ENCODE measurements at regions not wholly inside any gene's neighbourhood (a gene's known extent, or its start where the extent isn't known, plus 50 kb on each side); places are given as distances from the start of the nearest gene placed in this dataset.
"Not testable (repeated sequence)": the region's sequence is repeated elsewhere in the genome, so short reads cannot be mapped to it uniquely, and the experiment has no call there.

DNA sequence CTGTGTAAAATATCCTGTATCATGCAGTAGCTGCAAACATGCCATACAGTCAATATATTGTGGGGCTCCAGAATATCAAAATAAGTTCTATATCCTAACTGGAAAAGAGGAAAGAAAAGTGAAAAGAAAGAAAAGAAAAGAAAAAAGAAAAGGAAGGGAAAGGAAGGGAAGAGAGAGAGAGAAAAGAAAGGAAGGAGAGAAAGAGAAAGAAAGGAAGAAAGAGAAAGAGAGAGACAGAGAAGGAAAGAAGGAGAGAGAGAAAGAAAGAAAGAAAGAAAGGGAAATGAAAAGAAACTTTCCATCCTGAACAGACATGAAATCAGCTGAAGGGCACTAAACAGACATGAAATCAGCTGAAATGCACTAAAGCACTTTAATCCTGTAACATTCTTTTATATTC is 288.4 kb upstream of the NCKAP5 start:
- Histone ChIP-seq H3K9me3 (ENCODE audit: control insufficient read depth in 1 of 2, low read length in 2 of 2) (no peaks in the 10 kb centered on the region), H3K4me3 (ENCODE audit: low read depth in 1 of 2, low read length in 2 of 2) (no peak overlapping the region), H3K9ac (ENCODE audit: low read depth in 1 of 2, low read length in 2 of 2) (no peak overlapping the region), H3K27me3 (ENCODE audit: control insufficient read depth in 1 of 2, insufficient read depth in 2 of 2, low read length in 2 of 2) (no peaks in the 10 kb centered on the region), H3K36me3 (ENCODE audit: control insufficient read depth in 1 of 2, insufficient read depth in 2 of 2, low read length in 2 of 2) (no peaks in the 10 kb centered on the region), H3K27ac (ENCODE audit: low read depth, low read length) (no peak overlapping the region), H3K4me1 (ENCODE audit: control insufficient read depth in 1 of 2, insufficient read depth in 2 of 2, low read length in 2 of 2) (no peaks in the 10 kb centered on the region)

DNA sequence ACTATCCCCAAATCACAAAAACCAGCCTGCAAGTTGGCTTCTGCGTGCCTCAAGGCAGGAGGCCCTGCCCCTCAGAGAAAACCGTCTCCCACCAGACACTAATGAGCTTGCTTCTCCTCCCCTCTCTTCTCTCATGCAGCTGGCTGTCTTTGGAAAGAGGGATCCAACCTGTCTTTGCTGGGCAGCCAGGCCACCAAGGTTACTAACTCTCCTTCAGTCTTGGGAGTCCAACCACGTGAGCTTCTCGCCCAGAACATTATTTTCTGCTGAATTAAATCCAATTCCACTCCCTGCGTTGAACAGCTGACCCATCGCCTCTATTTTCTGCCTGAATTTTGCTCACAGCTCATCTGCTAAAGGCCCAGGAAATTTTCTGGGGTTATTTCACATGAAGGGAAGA is 291.3 kb upstream of the NCKAP5 start:
- Histone ChIP-seq H3K9me3 (ENCODE audit: control insufficient read depth in 1 of 2, low read length in 2 of 2) (no peaks in the 10 kb centered on the region), H3K4me1 (ENCODE audit: control insufficient read depth in 1 of 2, insufficient read depth in 2 of 2, low read length in 2 of 2) (no peaks in the 10 kb centered on the region), H3K27ac (ENCODE audit: low read depth, low read length) (no peak overlapping the region), H3K9ac (ENCODE audit: low read depth in 1 of 2, low read length in 2 of 2) (no peak overlapping the region), H3K27me3 (ENCODE audit: control insufficient read depth in 1 of 2, insufficient read depth in 2 of 2, low read length in 2 of 2) (no peaks in the 10 kb centered on the region), H3K36me3 (ENCODE audit: control insufficient read depth in 1 of 2, insufficient read depth in 2 of 2, low read length in 2 of 2) (no peaks in the 10 kb centered on the region), H3K4me3 (ENCODE audit: low read depth in 1 of 2, low read length in 2 of 2) (no peak overlapping the region)

DNA sequence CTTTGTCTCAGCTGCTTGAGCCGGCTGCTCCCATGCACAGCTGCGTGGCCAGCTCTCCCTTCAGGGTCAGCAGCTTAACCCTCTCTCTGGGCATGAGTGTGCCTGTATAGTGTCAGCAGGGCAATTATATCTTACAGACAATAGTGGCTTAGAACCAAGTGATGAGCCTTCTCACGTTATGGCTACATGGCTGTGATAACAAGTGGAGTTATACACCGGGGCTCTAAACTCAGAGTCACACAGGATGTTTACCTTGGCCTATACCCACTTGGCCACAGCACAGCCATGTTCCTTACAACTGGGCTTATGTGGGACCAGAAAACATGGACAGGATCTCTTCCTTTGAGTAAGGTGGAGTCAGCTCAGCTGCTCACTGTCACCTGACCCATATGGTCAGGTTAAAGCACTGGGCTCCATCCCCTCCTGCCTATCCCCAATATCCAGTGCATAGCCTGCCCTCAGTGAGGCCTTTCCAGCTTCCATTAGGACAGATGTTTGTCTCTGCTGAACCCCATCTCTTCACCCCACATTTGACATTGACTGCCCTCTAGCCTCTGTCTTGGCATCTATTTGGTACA is 294.2 kb upstream of the NCKAP5 start:
- H3K9ac ChIP-seq (ENCODE audit: low read depth in 1 of 2, low read length in 2 of 2), result no peak overlapping the region
- no peaks in the 10 kb centered on the region for H3K36me3 ChIP-seq (ENCODE audit: control insufficient read depth in 1 of 2, insufficient read depth in 2 of 2, low read length in 2 of 2)
- no peak overlapping the region for H3K4me3 ChIP-seq (ENCODE audit: low read depth in 1 of 2, low read length in 2 of 2)
- no peak overlapping the region for H3K27ac ChIP-seq (ENCODE audit: low read depth, low read length)
- no peaks in the 10 kb centered on the region for H3K9me3 ChIP-seq (ENCODE audit: control insufficient read depth in 1 of 2, low read length in 2 of 2)
- H3K27me3 ChIP-seq (ENCODE audit: control insufficient read depth in 1 of 2, insufficient read depth in 2 of 2, low read length in 2 of 2), result no peaks in the 10 kb centered on the region
- peaks cover 0 to 6% of the 10 kb centered on the region in 2 donors for H3K4me1 ChIP-seq (ENCODE audit: control insufficient read depth in 1 of 2, insufficient read depth in 2 of 2, low read length in 2 of 2)

DNA sequence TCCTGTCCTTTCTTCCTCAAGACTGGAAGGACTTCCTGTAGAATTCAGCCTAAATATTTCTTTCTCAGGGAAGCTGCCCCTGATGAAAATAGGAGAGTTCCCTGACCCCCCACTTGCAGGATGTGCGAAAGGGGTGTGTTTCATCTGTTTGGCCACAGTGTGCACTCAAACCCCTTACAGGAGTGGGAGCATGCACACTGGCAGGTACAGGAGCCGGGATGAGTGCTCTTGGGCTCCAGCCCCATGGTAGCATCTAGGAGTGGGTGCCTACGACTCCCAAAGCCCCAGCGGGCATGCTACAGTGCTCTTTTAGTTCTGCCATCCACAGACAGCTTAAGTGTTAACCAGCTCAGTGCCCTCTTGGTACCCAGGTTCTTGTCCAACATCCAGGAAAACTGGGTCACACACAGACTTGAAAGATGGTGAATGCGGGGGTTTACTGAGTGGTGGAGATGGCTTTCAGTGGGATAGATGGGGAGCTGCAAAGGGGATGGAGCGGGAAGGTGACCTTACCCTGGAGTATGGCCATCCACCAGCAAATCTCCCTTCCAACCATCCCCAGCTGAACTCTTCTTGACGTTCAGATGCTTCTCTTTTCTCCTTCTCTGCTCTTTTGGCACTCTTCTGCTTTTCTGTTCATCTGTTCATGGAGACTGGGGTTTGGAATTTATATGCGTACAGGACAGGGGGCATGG is 295.0 kb upstream of the NCKAP5 start:
- no peak overlapping the region for H3K27ac ChIP-seq (ENCODE audit: low read depth, low read length)
- no peaks in the 10 kb centered on the region for H3K27me3 ChIP-seq (ENCODE audit: control insufficient read depth in 1 of 2, insufficient read depth in 2 of 2, low read length in 2 of 2)
- H3K4me3 ChIP-seq (ENCODE audit: low read depth in 1 of 2, low read length in 2 of 2), result no peak overlapping the region
- H3K9ac ChIP-seq (ENCODE audit: low read depth in 1 of 2, low read length in 2 of 2), result no peak overlapping the region
- no peaks in the 10 kb centered on the region for H3K9me3 ChIP-seq (ENCODE audit: control insufficient read depth in 1 of 2, low read length in 2 of 2)
- H3K4me1 ChIP-seq (ENCODE audit: control insufficient read depth in 1 of 2, insufficient read depth in 2 of 2, low read length in 2 of 2), result peaks cover 0 to 6% of the 10 kb centered on the region in 2 donors
- no peaks in the 10 kb centered on the region for H3K36me3 ChIP-seq (ENCODE audit: control insufficient read depth in 1 of 2, insufficient read depth in 2 of 2, low read length in 2 of 2)

DNA sequence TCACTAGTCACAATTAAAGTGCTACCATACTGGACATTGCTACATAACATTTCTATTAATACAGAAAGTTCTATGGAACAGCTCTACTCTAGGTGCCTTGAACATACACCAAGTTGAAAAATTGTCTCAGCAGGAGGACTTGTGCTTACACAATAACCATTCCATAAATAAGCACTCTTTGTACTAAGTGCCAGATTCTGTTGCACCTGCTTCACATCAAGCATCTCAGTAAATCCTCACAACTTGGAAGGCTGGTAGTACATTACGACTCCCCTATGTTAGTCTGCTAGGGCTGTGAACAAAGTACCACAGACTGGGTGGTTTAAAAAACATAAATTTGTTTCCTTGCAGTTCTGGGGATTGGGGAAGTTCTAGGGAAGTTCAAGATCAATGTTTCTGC is 296.9 kb upstream of the NCKAP5 start:
- peaks cover 0 to 2% of the 10 kb centered on the region in 2 donors for H3K9me3 ChIP-seq (ENCODE audit: control insufficient read depth in 1 of 2, low read length in 2 of 2)
- H3K27ac ChIP-seq (ENCODE audit: low read depth, low read length), result no peak overlapping the region
- H3K36me3 ChIP-seq (ENCODE audit: control insufficient read depth in 1 of 2, insufficient read depth in 2 of 2, low read length in 2 of 2), result no peaks in the 10 kb centered on the region
- H3K4me3 ChIP-seq (ENCODE audit: low read depth in 1 of 2, low read length in 2 of 2), result no peak overlapping the region
- peaks cover 0 to 6% of the 10 kb centered on the region in 2 donors for H3K4me1 ChIP-seq (ENCODE audit: control insufficient read depth in 1 of 2, insufficient read depth in 2 of 2, low read length in 2 of 2)
- H3K9ac ChIP-seq (ENCODE audit: low read depth in 1 of 2, low read length in 2 of 2), result no peak overlapping the region
- no peaks in the 10 kb centered on the region for H3K27me3 ChIP-seq (ENCODE audit: control insufficient read depth in 1 of 2, insufficient read depth in 2 of 2, low read length in 2 of 2)

DNA sequence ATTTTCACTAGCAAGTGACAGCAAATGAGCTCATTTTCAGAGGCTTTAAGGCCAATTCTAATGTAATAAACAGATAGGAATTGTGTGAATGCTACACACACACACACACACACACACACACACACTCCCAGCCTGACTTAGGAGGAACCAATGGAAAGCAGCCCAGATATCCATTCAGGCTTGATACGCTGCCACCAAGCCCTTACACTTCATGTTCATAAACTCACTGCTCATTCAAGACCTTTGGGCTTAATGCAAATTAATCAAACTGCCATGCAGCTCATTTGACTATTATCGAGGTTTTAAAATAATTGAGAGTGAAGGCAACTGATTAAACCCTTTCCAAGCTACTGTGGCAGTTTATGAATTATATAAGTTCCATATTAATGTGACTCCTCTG is 298.9 kb upstream of the NCKAP5 start:
- Histone ChIP-seq H3K4me3 (ENCODE audit: low read depth in 1 of 2, low read length in 2 of 2) (no peak overlapping the region), H3K9me3 (ENCODE audit: control insufficient read depth in 1 of 2, low read length in 2 of 2) (peaks cover 0 to 2% of the 10 kb centered on the region in 2 donors), H3K27me3 (ENCODE audit: control insufficient read depth in 1 of 2, insufficient read depth in 2 of 2, low read length in 2 of 2) (no peaks in the 10 kb centered on the region), H3K27ac (ENCODE audit: low read depth, low read length) (no peak overlapping the region), H3K9ac (ENCODE audit: low read depth in 1 of 2, low read length in 2 of 2) (no peak overlapping the region), H3K4me1 (ENCODE audit: control insufficient read depth in 1 of 2, insufficient read depth in 2 of 2, low read length in 2 of 2) (peaks cover 0 to 6% of the 10 kb centered on the region in 2 donors), H3K36me3 (ENCODE audit: control insufficient read depth in 1 of 2, insufficient read depth in 2 of 2, low read length in 2 of 2) (no peaks in the 10 kb centered on the region)

DNA sequence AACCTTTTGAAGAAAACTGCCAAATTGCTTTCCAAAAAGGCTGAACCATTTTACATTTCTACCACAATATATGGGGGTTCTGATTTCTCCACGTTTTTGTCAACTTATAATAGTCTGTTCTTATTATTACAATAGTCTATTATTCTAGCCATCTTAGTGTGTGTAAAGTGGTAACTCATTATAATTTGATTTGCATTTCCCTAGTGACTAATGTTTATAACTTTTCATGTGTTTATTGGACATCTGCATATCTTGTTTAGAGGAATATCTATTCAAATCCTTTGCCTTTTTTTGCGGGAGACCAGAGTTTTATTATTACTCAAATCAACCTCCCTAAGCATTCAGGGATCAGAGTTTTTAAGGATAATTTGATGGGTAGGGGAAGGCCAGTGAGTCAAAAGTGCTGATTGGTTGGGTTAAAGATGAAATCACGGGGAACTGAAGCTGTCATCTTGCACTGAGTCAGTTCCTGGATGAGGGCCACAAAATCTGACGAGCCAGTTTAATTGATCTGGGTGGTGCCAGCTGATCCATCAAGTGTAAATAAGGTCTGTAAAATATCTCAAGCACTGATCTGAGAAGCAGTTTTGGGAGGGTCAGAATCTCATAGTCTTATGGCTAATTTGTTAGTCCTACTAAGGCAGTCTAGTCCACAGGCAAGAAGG is 303.4 kb upstream of the NCKAP5 start:
- H3K4me1 ChIP-seq (ENCODE audit: control insufficient read depth in 1 of 2, insufficient read depth in 2 of 2, low read length in 2 of 2), result peaks cover 0 to 4% of the 10 kb centered on the region in 2 donors
- no peak overlapping the region for H3K27ac ChIP-seq (ENCODE audit: low read depth, low read length)
- H3K27me3 ChIP-seq (ENCODE audit: control insufficient read depth in 1 of 2, insufficient read depth in 2 of 2, low read length in 2 of 2), result no peaks in the 10 kb centered on the region
- no peaks in the 10 kb centered on the region for H3K36me3 ChIP-seq (ENCODE audit: control insufficient read depth in 1 of 2, insufficient read depth in 2 of 2, low read length in 2 of 2)
- peaks cover 0 to 2% of the 10 kb centered on the region in 2 donors for H3K9me3 ChIP-seq (ENCODE audit: control insufficient read depth in 1 of 2, low read length in 2 of 2)
- H3K9ac ChIP-seq (ENCODE audit: low read depth in 1 of 2, low read length in 2 of 2), result no peak overlapping the region
- no peak overlapping the region for H3K4me3 ChIP-seq (ENCODE audit: low read depth in 1 of 2, low read length in 2 of 2)

DNA sequence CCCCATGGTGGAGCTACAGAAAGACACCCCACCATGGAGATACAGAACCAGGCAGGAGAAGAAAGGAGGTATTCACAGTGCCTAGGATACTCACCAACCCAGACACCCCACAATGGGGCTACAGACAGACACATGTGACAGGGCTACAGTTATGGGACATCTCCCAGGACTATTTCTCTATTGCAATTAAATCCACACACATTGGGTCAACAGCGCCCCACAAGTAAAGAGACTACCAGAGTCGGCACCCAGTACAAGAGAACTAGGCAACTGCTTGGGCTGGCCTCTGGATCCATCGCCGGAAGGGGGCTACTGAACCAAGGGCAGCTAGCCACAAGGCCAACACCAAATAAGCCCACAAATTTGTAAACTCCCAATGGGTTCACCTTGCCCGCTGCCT is 310.1 kb upstream of the NCKAP5 start:
- Histone ChIP-seq H3K9ac (ENCODE audit: low read depth in 1 of 2, low read length in 2 of 2) (no peak overlapping the region), H3K9me3 (ENCODE audit: control insufficient read depth in 1 of 2, low read length in 2 of 2) (no peaks in the 10 kb centered on the region), H3K4me3 (ENCODE audit: low read depth in 1 of 2, low read length in 2 of 2) (no peak overlapping the region), H3K27ac (ENCODE audit: low read depth, low read length) (no peak overlapping the region), H3K27me3 (ENCODE audit: control insufficient read depth in 1 of 2, insufficient read depth in 2 of 2, low read length in 2 of 2) (no peaks in the 10 kb centered on the region), H3K4me1 (ENCODE audit: control insufficient read depth in 1 of 2, insufficient read depth in 2 of 2, low read length in 2 of 2) (no peaks in the 10 kb centered on the region), H3K36me3 (ENCODE audit: control insufficient read depth in 1 of 2, insufficient read depth in 2 of 2, low read length in 2 of 2) (no peaks in the 10 kb centered on the region)

DNA sequence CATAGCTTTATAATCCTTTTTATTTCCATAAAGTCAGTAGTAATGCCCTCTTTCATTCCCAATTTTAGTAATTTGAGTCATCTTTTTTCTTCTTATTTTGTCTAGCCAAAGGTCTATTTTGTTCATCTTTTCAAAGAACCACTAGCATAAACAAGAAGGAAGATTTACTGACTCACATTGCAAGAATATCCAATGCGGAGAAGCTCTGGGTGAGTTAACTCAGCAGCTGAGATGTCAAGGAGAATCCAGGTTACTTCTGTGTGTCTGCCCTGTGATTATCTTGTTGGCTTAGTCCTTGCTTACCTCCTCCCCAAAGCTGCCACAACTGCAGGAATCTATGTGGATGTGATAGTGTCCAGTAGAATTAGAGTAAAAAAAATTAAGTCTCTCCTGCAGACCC is 311.4 kb upstream of the NCKAP5 start:
- Histone ChIP-seq H3K36me3 (ENCODE audit: control insufficient read depth in 1 of 2, insufficient read depth in 2 of 2, low read length in 2 of 2) (no peaks in the 10 kb centered on the region), H3K4me3 (ENCODE audit: low read depth in 1 of 2, low read length in 2 of 2) (no peak overlapping the region), H3K9me3 (ENCODE audit: control insufficient read depth in 1 of 2, low read length in 2 of 2) (no peaks in the 10 kb centered on the region), H3K27me3 (ENCODE audit: control insufficient read depth in 1 of 2, insufficient read depth in 2 of 2, low read length in 2 of 2) (no peaks in the 10 kb centered on the region), H3K27ac (ENCODE audit: low read depth, low read length) (no peak overlapping the region), H3K4me1 (ENCODE audit: control insufficient read depth in 1 of 2, insufficient read depth in 2 of 2, low read length in 2 of 2) (peaks cover 0 to 4% of the 10 kb centered on the region in 2 donors), H3K9ac (ENCODE audit: low read depth in 1 of 2, low read length in 2 of 2) (no peak overlapping the region)

DNA sequence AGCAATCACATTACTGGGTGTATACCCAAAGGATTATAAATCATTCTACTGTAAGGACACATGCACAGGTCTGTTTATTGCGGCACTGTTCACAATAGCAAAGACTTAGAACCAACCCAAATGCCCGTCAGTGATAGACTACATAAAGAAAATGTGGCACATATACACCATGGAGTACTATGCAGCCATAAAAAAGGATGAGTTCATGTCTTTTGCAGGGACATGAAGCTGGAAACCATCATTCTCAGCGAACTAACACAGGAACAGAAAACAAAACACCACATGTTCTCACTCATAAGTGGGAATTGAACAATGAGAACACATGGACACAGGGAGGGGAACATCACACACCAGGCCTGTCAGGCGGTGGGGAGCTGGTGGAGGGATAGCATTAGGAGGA is 313.9 kb upstream of the NCKAP5 start:
- not testable (repeated sequence) for H3K9ac ChIP-seq (ENCODE audit: low read depth in 1 of 2, low read length in 2 of 2); H3K9me3 ChIP-seq (ENCODE audit: control insufficient read depth in 1 of 2, low read length in 2 of 2); H3K27me3 ChIP-seq (ENCODE audit: control insufficient read depth in 1 of 2, insufficient read depth in 2 of 2, low read length in 2 of 2); H3K4me3 ChIP-seq (ENCODE audit: low read depth in 1 of 2, low read length in 2 of 2); H3K27ac ChIP-seq (ENCODE audit: low read depth, low read length); H3K4me1 ChIP-seq (ENCODE audit: control insufficient read depth in 1 of 2, insufficient read depth in 2 of 2, low read length in 2 of 2); H3K36me3 ChIP-seq (ENCODE audit: control insufficient read depth in 1 of 2, insufficient read depth in 2 of 2, low read length in 2 of 2)

Data from duodenal mucosa (tissue), 2 donors.